ENCODE measurements at regions not wholly inside any gene's neighbourhood (a gene's known extent, or its start where the extent isn't known, plus 50 kb on each side); places are given as distances from the start of the nearest gene placed in this dataset.
"Not testable (repeated sequence)": the region's sequence is repeated elsewhere in the genome, so short reads cannot be mapped to it uniquely, and the experiment has no call there.

DNA sequence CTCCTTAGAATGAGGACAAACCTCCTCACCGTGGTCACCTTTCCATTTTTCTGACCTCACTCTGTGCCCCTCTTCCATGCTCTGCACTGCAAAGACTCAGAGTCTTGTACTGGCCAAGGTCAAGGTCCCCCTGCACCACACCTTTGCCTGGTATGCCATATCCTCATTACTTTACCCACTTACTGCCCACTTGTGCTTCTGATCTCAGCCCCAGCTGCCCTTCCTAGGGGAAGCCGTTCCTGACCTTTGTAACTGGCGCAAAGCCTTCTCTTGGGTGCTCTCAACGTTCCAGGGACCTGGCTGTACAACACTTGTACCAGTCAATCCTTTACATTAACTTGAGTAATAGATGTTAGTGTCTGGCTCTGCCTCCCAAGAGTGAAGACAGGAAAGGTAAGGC lies 256.0 kb downstream of the SV2B start:
- DNase-seq (ENCODE audit: low read depth in 2 of 2): no peak

DNA sequence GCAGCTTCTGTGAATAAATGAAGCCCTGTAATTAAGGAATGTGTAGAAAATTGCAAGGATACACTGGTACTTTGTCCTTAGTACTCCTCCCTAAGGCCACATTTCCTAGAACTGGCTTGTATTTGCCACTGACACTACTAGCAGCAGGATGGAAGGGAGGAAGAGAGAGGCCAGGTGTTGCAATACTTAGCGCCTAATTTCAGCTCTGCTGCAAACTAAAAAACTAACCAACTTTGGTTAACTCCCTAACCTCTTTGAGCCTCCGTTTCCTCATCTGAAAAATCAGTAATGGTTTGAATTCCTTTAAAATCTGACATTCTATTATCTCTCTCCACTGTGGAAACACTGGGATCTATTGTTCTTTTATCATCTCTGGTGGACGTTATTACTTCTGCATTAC lies 257.0 kb downstream of the SV2B start:
- DNase-seq (ENCODE audit: low read depth in 2 of 2): no peak

DNA sequence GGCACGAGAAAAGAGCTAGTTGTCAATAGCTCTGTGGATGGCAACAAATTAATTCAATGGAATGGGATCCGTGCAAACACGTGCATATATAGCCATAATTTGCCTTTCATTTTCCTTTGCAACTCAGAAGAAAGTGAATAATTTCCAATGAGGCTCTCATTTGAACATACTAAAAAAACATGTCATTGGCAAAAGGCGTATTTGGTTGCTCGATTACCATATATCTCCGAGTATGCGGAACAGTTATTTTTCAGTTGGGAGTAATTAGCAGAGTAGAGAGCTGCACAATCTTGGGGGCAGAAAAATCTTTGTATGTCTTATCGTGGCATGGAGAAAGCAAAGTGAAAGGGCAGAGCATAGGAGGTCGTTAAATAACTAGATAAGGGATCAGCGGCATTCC lies 257.4 kb downstream of the SV2B start:
- no peak for DNase-seq (ENCODE audit: low read depth in 2 of 2)

DNA sequence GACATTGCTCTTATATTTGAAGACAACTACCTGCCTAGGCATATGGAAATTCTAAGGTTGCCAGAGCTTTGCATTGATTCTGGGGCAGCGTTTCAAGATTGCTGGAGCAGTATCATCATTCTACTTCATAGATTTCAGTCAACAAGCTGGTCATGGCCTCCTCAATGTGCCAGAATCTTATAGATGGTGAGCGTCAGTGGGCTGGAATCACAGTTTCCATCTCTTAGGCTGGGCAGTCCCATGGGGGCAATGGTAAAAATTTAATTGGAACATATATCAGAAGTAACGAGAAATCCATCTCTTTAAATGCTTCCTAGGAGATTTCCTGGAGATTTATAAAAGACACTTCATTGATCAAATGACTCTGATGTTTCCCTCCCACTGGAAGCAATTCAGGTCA lies 258.3 kb downstream of the SV2B start:
- no peak for DNase-seq (ENCODE audit: low read depth in 2 of 2)

DNA sequence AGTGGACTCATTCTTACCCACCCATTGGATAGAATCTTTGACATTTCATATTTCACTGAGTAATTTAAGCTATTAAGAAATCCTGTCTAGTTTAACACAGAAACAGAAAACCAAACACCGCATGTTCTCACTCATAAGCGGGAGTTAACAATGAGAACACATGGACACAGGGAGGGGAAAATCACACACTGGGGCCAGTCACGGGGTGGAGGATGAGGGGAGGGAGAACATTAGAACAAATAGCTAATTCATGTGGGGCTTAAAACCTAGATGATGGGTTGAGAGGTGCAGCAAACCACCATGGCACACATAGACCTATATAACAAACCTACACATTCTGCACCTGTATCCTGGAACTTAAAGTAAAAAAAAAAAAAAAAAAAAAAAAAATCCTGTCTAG lies 261.6 kb downstream of the SV2B start:
- DNase-seq (ENCODE audit: low read depth in 2 of 2): not testable (repeated sequence)

DNA sequence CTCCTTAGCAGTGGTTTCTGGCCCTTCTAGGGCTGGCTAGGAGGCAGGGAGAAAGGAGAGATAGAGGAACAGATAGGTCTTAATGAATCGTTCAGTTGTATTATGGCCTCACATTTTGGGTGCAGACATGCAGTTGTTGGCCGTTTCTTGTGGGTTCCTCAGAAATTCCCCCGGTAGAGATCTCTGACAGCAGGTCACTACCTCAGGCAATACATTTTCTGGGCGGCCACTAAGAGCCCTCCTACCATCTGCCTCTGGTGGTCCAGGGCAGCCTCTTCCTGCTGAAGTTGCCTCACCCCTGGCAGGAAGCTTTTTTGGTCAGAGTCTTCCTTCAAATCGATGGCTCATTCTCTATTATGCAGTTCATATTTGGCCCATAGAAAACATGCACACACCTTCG lies 266.1 kb downstream of the SV2B start:
- DNase-seq (ENCODE audit: low read depth in 2 of 2): no peak

DNA sequence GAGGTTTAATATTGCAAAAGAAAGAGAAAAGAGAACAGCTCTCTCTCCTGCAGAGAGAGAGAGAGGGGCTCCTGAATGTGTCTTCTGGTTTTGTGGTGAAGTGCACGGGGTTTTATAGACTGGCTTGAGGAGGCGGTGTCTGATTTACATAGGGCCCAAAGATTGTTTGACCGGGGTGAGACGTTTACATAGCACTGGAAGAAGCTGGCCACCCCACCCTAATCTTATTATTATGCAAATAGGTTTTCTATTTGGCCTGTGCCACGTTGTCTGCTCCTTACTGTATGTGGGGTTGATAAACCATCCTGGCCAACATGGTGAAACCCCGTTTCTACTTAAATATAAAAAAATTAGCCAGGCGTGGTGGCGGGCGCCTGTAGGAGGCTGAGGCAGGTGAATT lies 268.6 kb downstream of the SV2B start:
- DNase-seq (ENCODE audit: low read depth in 2 of 2): no peak

DNA sequence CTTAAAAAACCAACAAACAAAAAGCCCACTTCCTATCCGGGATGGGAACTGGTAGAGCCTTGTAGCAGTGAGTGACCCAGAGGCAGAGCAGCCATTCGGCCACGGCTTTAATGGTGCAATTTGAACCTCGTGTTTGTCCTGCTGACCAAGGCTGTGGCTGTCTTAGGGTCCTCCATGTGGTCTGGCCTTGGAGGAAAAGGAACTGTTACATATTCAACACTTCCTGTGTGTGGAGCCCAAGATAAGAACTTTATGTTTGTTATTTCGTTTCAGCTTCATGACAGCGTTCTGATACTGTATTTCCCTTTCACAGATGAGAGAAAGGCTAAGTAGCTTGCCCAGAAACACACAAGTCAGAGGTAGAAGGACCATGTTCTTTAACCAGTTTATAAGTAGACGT lies 269.8 kb downstream of the SV2B start:
- no peak for DNase-seq (ENCODE audit: low read depth in 2 of 2)

DNA sequence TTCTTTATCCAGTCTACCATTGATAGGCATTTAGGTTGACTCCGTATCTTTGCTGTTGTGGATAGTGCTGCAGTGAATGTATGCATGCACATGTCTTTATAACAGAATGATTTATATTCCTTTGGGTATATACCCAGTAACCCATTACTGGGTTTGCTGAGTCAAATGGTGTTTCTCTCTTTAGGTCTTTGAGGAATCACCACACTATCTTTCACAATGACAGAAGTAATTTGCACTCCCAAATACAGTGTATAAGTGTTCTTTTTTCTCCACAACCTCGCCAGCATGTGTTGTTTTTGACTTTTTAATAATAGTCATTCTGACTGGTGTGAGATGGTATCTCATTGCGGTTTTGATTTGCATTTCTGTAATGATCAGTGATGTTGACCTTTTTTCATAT lies 271.3 kb downstream of the SV2B start:
- DNase-seq (ENCODE audit: low read depth in 2 of 2): not testable (repeated sequence)

DNA sequence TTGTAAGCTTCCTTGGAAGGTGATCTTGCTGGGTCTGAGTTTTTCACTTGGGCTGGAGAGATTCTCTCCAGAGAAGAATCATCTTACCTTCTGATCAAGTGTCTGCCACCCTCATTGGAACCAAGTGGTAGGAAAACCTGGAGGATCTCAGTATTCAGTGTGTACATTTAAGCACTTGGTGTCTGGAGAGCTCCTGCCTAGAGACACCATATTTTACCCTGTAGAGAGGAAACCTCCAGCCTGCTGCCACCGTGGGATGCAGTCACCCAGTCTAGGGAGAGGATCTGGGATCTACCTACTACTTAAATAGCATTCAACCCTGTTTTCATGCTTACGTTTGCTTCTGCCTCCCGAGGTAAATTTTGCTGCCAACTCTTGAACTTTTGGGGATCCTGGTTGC lies 274.3 kb downstream of the SV2B start:
- no peak for DNase-seq (ENCODE audit: low read depth in 2 of 2)

DNA sequence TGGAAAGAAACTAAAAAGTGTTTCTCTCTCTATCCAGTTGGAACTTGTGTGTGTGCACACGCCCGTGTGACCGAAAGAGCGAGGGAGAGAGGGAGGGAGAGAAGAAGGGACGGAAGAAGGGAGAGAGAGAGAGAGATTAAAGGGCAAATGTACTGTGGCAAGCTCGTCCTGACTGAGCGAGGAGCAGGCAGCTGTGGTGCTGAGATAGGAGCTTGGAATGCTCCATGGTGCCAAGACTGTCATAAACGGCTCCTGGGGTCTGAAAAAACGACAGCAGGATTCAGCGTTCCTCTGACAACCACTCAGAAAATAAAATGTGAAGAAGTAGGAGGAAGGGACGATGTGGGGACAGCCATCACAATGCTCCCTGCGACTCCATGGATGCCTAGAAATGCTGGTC lies 276.0 kb downstream of the SV2B start:
- DNase-seq (ENCODE audit: low read depth in 2 of 2): no peak

DNA sequence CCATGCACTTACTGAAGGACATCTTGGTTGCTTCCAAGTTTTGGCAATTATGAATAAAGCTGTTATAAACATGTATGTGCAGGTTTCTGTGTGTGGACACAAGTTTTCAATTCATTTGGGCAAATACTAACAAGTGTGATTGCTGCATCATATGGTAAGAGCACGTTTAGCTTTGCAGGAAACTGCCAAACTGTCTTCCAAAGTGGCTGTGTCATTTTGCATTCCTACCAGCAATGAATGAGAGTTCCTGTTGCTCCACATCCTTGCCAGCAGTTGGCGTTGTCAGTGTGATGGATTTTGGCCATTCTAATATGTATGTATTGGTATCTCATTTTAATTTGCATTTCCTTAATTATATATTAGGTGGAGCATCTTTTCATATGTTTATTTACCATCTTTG lies 280.1 kb downstream of the SV2B start:
- DNase-seq (ENCODE audit: low read depth in 2 of 2): no peak

DNA sequence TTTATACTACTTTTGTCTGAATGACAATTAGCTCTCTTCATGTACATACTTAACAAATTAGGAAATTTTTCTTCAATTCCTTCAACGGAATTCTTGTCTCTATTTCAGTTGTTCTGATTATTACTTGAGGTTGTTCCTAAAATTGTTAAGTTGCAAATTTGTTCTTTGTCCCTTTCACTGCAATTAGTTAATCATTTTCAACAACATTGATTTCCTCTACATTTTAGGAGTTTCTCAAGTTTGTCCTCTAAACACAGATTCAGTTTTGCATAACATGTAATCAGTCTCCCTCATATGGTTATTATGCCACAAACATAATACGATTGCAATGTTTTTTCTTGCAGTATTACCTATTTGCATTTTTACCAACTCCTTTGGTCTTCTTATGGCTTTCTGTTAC lies 283.5 kb downstream of the SV2B start:
- DNase-seq (ENCODE audit: low read depth in 2 of 2): no peak

DNA sequence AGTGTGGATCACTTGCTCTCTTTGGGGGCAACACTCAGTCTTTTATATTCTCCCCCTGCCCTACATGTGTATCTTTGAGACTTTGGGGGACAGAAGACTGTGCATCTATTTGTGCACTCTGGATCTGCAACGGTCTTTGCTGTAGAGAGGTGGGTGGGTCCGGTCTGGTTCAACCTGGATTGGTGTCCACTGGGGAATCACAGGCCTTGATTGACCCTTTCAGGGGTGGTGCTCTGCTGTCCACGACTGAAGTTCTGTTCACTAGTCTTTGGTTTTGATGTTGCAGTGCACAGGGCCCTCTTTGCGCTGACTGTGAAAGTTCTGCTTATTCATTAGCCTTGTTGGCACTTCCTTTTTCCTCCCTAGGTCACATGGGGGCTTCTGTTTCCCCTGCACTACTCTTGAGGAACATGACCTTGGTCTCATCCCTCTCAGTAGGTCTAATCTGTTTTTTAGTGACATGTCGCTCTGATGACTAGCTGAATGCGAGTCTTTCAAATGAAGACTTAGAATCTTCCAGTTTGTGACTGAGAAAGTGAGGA lies 284.2 kb downstream of the SV2B start:
- DNase-seq (ENCODE audit: low read depth in 2 of 2): no peak

DNA sequence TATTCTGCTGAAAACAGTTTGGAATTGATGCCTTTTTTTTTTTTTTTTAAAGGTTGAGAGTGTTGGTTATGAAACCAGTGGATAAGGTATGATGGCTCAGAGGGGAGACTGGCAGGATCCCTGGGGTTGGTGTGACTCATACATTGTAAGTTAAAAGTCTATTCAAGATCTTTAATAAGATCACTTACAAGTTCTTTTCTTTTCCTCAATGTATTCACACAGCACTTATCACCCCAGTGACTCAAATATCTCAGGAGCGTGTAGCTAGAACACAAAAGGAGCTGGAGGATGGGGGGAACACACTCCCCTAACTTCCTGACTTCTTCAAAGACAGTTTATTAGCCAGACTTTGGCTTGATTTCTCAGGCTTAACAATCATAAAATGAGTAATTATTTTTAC lies 285.3 kb downstream of the SV2B start:
- DNase-seq (ENCODE audit: low read depth in 2 of 2): no peak

DNA sequence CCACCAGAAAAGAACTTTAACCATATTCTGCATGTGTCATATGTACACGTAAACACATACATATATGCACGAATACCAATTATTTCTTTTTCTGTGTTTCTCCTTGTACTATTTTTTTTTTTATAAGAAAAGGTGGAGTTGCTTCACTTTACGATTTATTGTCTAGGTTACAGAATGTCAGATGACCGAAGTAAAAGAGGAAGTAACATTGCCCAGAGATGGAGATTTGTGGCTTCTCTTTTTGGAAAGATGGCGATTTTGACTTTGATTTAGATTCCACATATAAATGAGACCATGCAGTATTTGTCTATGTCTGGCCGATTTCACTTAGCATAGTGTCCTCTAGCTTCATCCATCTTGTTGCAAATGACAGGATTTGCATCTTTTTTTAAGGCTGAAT lies 293.1 kb downstream of the SV2B start:
- DNase-seq (ENCODE audit: low read depth in 2 of 2): no peak

DNA sequence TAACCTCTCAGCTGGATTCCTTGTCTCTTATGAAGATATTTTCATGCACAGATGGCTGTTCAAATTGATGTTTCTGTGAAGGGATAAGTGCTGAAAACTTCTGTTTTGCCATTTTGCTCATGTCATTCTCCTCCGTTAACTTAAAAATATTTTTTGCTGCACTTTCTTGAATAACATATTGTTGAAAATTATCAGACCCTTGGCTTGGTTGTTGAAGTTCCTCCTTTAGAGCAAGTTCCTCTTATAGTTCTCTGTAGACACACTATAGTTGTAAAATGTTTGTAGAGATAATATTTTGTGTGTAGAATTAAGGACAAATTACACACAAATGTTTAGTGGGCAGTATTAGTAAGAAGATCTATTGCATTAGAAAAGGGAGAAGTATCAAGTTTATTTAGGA lies 300.4 kb downstream of the SV2B start:
- no peak for DNase-seq (ENCODE audit: low read depth in 2 of 2)

DNA sequence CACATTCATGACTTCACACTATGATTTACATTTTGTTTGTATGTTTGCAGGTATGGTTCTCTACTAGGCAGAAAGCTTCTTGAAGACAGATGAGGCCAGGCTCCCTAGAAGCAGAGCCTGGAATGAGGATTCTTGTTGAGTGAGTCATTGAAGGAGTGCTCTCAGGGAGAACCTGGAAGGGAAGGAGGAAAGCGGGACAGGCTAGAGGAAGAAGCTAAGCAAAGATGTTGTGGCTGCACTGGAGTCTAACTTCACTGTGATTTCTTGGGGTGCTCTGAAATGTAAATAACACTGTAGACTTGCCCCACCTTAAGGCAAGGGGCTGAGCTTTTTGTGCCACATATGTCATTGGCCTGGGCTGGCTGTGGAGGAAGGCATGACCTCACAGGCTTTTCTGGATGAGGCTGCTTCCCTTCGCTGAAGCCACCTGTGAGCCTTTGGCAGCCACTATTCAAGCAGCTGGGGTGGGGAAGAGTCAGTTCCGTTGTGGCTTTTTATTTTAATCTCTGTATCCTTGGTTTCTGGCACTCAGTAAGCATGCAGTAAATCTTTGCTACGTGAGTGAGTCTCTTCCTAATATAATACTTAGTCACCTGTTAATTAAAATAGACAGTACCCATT lies 307.3 kb downstream of the SV2B start:
- no peak for DNase-seq (ENCODE audit: low read depth in 2 of 2)

DNA sequence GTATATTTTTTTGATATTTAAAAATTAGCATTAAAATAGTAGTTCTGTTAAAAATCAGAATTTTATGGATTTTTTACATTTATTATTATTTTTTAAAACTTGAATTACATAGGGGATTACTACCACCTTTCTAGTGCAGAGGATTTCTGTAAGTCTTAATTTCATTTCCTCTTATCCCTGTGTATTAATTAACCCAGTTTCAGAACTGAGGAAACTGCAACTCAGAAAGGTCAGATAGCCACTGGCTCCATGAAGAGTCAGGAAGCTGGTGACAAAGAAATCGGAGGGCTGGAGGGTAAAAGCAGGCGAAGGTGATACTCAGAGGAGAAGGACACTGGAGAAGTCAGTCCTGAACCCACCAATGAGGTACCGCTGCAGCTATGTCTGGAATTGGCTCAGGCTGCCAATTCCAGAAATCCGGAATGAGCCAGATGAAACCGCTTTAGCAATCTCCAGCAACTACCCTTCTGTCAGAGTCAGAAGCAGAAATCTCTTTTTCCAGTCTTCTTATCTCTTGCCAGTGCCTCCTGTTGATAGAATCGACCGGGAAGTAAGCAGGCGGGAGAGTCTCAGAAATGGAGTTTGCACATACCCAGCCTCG lies 308.5 kb downstream of the SV2B start:
- DNase-seq (ENCODE audit: low read depth in 2 of 2): no peak

DNA sequence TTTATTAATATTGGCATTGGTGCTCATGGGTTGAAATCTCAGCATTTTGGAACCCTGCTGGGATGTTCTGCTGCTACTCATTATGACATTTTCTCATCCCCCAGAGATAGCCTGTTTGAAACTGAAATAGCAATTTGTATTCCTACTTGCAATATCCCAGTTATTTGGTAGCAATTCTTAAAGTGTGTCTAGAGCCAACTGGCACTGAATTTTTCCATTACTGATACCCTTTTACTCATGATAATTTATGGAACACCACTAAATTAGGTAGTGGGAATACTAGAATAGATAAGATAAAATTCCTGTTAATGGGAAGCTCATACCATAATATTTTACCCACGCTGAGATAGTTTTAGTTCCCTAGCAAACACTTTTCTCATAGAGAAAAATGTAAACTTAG lies 309.3 kb downstream of the SV2B start:
- DNase-seq (ENCODE audit: low read depth in 2 of 2): no peak

DNA sequence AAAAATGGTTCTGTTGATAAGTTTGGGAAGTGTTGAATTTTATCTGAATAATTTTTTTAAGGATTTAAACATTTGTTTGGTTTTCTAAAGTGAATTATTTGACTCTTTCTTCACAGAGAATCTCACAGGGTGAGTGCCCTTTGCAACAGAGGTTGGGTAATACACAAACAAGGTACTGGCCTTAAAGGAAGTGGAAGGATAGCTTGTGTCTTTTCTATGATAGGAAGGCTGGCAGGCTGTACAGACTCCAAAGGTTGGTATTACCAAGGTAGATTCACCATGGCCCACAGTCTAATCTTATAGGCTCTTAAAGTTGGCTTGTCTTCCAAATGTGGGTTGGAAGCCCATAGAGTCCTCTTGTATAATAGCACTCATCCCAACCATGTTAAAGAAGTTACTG lies 311.5 kb downstream of the SV2B start:
- DNase-seq (ENCODE audit: low read depth in 2 of 2): no peak

DNA sequence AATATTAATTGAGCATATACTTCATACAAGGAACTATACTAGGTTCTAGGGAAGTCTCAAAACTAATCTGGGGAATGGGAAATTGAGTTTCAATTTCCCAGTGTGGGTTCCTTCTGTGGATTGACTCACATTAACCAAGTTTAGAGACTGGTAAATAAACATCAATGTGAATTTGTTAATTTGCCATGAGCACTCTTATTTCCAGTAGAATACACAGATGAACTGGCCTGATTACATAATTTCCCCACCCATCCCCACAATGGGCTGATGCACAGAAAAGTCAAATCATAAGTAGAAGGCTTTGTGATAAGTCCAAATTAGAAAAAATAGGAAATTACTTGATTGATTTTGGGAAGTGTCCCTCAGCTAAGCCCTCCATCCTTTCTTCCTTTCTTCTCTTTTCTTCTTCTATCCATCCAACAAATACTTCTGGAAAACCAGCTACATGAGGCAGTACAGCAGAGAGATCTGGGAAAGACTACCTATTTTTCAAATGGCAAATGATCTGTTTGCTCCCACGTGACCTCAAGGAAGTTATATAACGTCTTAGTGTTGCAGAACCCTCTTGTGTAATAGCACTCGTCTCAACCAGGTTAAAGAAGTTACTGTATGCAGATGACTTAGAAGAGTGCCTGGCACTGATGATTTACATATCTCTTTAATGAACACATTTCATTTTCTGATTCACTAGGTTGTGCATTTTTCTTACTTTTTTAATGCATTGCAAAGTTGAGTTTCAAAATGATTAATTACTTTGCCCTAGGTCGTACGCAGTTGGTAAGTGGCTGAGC lies 312.3 kb downstream of the SV2B start:
- DNase-seq (ENCODE audit: low read depth in 2 of 2): no peak

DNA sequence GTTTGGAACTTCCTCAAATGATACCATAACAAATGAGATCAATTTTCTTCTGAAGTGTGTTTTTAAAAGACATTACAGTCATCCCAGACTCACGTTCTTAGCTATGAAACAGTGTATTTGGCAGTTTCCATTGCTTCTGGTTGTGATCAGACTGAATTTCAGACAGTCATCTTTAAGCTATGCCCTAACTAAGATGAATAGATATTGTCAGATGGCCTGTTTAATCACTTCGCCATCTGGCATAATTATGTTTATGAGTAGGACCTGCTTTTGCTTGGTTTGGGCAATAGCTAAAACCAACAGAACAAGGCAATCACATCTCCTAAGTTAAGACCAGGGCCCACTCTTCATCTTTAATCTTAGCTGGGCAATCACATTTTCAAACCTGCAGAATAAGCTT lies 313.1 kb downstream of the SV2B start:
- no peak for DNase-seq (ENCODE audit: low read depth in 2 of 2)
